NB4 (cell line): ENCODE measurements at regions not wholly inside any gene's neighbourhood (a gene's known extent, or its start where the extent isn't known, plus 50 kb on each side); places are given as distances from the start of the nearest gene placed in this dataset.

ENCODE experiments used
- POLR2A ChIP-seq: IDR thresholded peaks from 2 replicates; pipeline ENCODE4 v1.6.1; 2011; ENCODE audit warnings: mild to moderate bottlenecking; ENCODE audit not compliant: insufficient read length; ENCODE audit errors: extremely low read depth
- TF ChIP-seq, protein P1 (sequence below): IDR thresholded peaks from one replicate; pipeline ENCODE4 v1.5.1; 2012; ENCODE audit warnings: low read depth, low read length

DNA sequence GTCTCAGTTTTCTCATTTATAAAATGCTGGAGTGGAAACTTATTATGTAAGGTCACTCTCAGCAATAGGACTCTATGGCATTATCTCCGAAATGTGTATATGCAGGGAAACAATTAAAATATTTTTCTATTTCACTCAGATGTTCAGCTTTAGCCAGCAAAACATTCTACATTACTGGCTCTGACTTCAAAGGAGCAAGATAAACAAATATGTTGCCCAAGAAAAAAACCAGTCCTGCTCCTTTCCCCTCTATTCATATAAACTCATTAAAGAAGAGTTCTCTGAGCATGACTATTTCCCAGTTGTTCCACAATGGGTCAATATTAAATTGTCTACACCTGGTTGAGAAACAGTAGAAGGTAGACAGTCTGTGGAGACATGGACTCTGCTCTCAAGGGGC, 155.0 kb downstream of the NPR3 start:
- TF ChIP-seq, protein P1, sequence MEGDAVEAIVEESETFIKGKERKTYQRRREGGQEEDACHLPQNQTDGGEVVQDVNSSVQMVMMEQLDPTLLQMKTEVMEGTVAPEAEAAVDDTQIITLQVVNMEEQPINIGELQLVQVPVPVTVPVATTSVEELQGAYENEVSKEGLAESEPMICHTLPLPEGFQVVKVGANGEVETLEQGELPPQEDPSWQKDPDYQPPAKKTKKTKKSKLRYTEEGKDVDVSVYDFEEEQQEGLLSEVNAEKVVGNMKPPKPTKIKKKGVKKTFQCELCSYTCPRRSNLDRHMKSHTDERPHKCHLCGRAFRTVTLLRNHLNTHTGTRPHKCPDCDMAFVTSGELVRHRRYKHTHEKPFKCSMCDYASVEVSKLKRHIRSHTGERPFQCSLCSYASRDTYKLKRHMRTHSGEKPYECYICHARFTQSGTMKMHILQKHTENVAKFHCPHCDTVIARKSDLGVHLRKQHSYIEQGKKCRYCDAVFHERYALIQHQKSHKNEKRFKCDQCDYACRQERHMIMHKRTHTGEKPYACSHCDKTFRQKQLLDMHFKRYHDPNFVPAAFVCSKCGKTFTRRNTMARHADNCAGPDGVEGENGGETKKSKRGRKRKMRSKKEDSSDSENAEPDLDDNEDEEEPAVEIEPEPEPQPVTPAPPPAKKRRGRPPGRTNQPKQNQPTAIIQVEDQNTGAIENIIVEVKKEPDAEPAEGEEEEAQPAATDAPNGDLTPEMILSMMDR = no peak
- TF ChIP-seq POLR2A = no peak
